IMR-90 (cell line): ENCODE measurements at regions not wholly inside any gene's neighbourhood (a gene's known extent, or its start where the extent isn't known, plus 50 kb on each side); places are given as distances from the start of the nearest gene placed in this dataset.

Experiments used
- ATAC-seq: fragments of 200-7000 bp; cut with Tn5 transposase; 2 replicates; pipeline ENCODE4 v1.9.1; 2020; ENCODE audit warnings: low read depth, mild to moderate bottlenecking, moderate library complexity
- BruUV-seq: library from RNA; stranded (reverse); fragments of 400-500 nt; replicated peaks from 2 replicates; lab custom pipeline; 2021; lab: Mats Ljungman, UMichigan
- CTCF ChIA-PET: fragments of 300-600 bp; formaldehyde crosslinking; extraction: SDS; loops from one replicate; lab custom pipeline; 2021; ENCODE audit warnings: antibody characterized with exemption; lab: Yijun Ruan, JAX
- POLR2A ChIA-PET: fragments of 300-600 bp; sonication (Branson Sonifier 250); formaldehyde crosslinking; loops from one replicate; lab custom pipeline; 2022; ENCODE audit warnings: antibody characterized with exemption; ENCODE audit not compliant: unreplicated experiment; lab: Charles Lee
- DNase-seq: peaks from one replicate; pipeline ENCODE4 v3.0.0; 2013
- H2AFZ ChIP-seq: replicated peaks from 2 replicates; pipeline ENCODE3; 2013; ENCODE audit warnings: low read length, mild to moderate bottlenecking; ENCODE audit not compliant: poor library complexity
- H2AK5ac ChIP-seq: 2 replicates; pipeline ENCODE4 v1.6.1; 2013; ENCODE audit warnings: low read depth, low read length, inconsistent platforms
- H2AK9ac ChIP-seq: replicated peaks from 2 replicates; pipeline ENCODE3; 2013; ENCODE audit warnings: mild to moderate bottlenecking, low read depth, low read length, moderate library complexity; ENCODE audit not compliant: poor library complexity
- H2BK120ac ChIP-seq: 2 replicates; pipeline ENCODE4 v1.6.1; 2013; ENCODE audit warnings: low read depth, low read length, inconsistent platforms
- H2BK15ac ChIP-seq: 3 replicates; pipeline ENCODE4 v1.6.1; 2013; ENCODE audit warnings: low read depth, low read length, inconsistent platforms
- H2BK20ac ChIP-seq: 2 replicates; pipeline ENCODE4 v1.6.1; 2013; ENCODE audit warnings: low read depth, mild to moderate bottlenecking, inconsistent platforms, low read length, moderate library complexity
- H2BK5ac ChIP-seq: 2 replicates; pipeline ENCODE4 v1.6.1; 2013; ENCODE audit warnings: mild to moderate bottlenecking, low read depth, low read length, inconsistent platforms; ENCODE audit not compliant: poor library complexity, severe bottlenecking
- H3K14ac ChIP-seq: replicated peaks from 2 replicates; pipeline ENCODE4 v1.6.1; 2013; ENCODE audit warnings: low read depth, low read length, inconsistent platforms
- H3K18ac ChIP-seq: 2 replicates; pipeline ENCODE4 v1.6.1; 2013; ENCODE audit warnings: low read depth, low read length, control low read depth
- H3K23ac ChIP-seq: 2 replicates; pipeline ENCODE4 v1.6.1; 2013; ENCODE audit warnings: low read depth, low read length, inconsistent platforms
- H3K27ac ChIP-seq: 2 replicates; pipeline ENCODE4 v1.5.1; 2013; ENCODE audit warnings: mild to moderate bottlenecking, control low read depth, low read length; ENCODE audit not compliant: insufficient read depth
- H3K27me3 ChIP-seq: 2 replicates; pipeline ENCODE4 v1.6.1; 2013; ENCODE audit warnings: low read length; ENCODE audit not compliant: control insufficient read depth, insufficient read depth
- H3K36me3 ChIP-seq: 2 replicates; pipeline ENCODE4 v1.6.1; 2013; ENCODE audit warnings: low read length, mixed read lengths; ENCODE audit not compliant: control insufficient read depth, insufficient read depth
- H3K4ac ChIP-seq: 2 replicates; pipeline ENCODE4 v1.6.1; 2013; ENCODE audit warnings: low read depth, low read length, inconsistent platforms
- H3K4me1 ChIP-seq: 2 replicates; pipeline ENCODE4 v1.6.1; 2013; ENCODE audit warnings: low read length, mixed read lengths; ENCODE audit not compliant: control insufficient read depth, insufficient read depth
- H3K4me2 ChIP-seq: 2 replicates; pipeline ENCODE4 v1.6.1; 2013; ENCODE audit warnings: low read depth, mild to moderate bottlenecking, control low read depth, low read length, moderate library complexity
- H3K4me3 ChIP-seq: 2 replicates; pipeline ENCODE4 v1.5.1; 2013; ENCODE audit warnings: low read depth, mild to moderate bottlenecking, control low read depth, low read length, moderate library complexity; ENCODE audit not compliant: insufficient read depth
- H3K56ac ChIP-seq: 2 replicates; pipeline ENCODE4 v1.6.1; 2013; ENCODE audit warnings: low read length, inconsistent platforms; ENCODE audit not compliant: insufficient read depth; ENCODE audit errors: extremely low read depth
- H3K79me1 ChIP-seq, 2 experiments: 2 replicates each; pipeline ENCODE4 v1.6.1; 2013; ENCODE audit warnings: low read length in 2 of 2, inconsistent platforms in 1 of 2, low read depth in 1 of 2
- H3K9ac ChIP-seq: 2 replicates; pipeline ENCODE4 v1.6.1; 2013; ENCODE audit warnings: low read depth, low read length, control low read depth
- H3K9me1 ChIP-seq: 2 replicates; pipeline ENCODE4 v1.6.1; 2013; ENCODE audit warnings: low read length, inconsistent platforms; ENCODE audit not compliant: insufficient read depth
- H3K9me3 ChIP-seq: 2 replicates; pipeline ENCODE4 v1.6.1; 2013; ENCODE audit warnings: low read length; ENCODE audit not compliant: control insufficient read depth, insufficient read depth
- H4K20me1 ChIP-seq: 2 replicates; pipeline ENCODE4 v1.6.1; 2013; ENCODE audit warnings: low read length, inconsistent platforms; ENCODE audit not compliant: insufficient read depth
- H4K5ac ChIP-seq: 2 replicates; pipeline ENCODE4 v1.6.1; 2013; ENCODE audit warnings: mild to moderate bottlenecking, low read depth, low read length, control low read depth
- H4K8ac ChIP-seq, 2 experiments: 2 replicates each; pipeline ENCODE4 v1.6.1; 2013; ENCODE audit warnings: low read depth in 2 of 2, low read length in 2 of 2, control low read depth in 1 of 2, inconsistent platforms in 1 of 2
- H4K91ac ChIP-seq: 2 replicates; pipeline ENCODE4 v1.6.1; 2013; ENCODE audit warnings: low read depth, low read length, inconsistent platforms; ENCODE audit not compliant: insufficient read depth
- CEBPB ChIP-seq: IDR thresholded peaks from 2 replicates; pipeline ENCODE4 v1.6.1; 2012; ENCODE audit warnings: low read depth, low read length, improper control_type of control experiment
- CHD1 ChIP-seq: IDR thresholded peaks from 2 replicates; pipeline ENCODE4 v1.6.1; 2012; ENCODE audit warnings: low read depth, low read length, improper control_type of control experiment
- MAFK ChIP-seq: IDR thresholded peaks from 2 replicates; pipeline ENCODE4 v1.6.1; 2012; ENCODE audit warnings: low read depth, low read length, improper control_type of control experiment
- NFE2L2 ChIP-seq: fragments of 150-350 bp; IDR thresholded peaks from 2 replicates; pipeline ENCODE4 v1.6.1; 2016; ENCODE audit warnings: low read depth, mild to moderate bottlenecking, low read length
- RAD21 ChIP-seq: IDR thresholded peaks from 2 replicates; pipeline ENCODE4 v1.6.1; 2012; ENCODE audit warnings: low read length, improper control_type of control experiment
- WGBS, 2 experiments: methylation state at CpG; one replicate each; pipeline versions ENCODE4 v1.1.5 to v1.1.7; 2013; ENCODE audit warnings: missing lambda C conversion rate in 2 of 2; ENCODE audit not compliant: insufficient read length in 1 of 2; ENCODE audit errors: extremely low coverage in 2 of 2; 5-methylcytosine and 5-hydroxymethylcytosine counted together
- dilution Hi-C: fragments of 300-500 bp; cut with HindIII; formaldehyde crosslinking; loops from one replicate; pipeline ENCODE4 v1.14.3; 2018; ENCODE audit warnings: low sequenced_read_pairs; ENCODE audit not compliant: unreplicated experiment
- in situ Hi-C: fragments of 300-500 bp; cut with MboI; formaldehyde crosslinking; loops from 3 replicates; pipeline ENCODE4 v1.14.3; 2019; ENCODE audit warnings: low sequenced_read_pairs, inconsistent platforms, mixed read lengths
- intact Hi-C: fragments of 100-400 bp; cut with micrococcal nuclease; formaldehyde crosslinking; loops from 2 replicates; pipeline ENCODE4 v1.10.0; 2022
- TF ChIP-seq, protein P1 (sequence below): conservative IDR thresholded peaks from 2 replicates; pipeline ENCODE4 v1.5.1; 2012; ENCODE audit warnings: mild to moderate bottlenecking, low read depth, low read length, improper control_type of control experiment

DNA sequence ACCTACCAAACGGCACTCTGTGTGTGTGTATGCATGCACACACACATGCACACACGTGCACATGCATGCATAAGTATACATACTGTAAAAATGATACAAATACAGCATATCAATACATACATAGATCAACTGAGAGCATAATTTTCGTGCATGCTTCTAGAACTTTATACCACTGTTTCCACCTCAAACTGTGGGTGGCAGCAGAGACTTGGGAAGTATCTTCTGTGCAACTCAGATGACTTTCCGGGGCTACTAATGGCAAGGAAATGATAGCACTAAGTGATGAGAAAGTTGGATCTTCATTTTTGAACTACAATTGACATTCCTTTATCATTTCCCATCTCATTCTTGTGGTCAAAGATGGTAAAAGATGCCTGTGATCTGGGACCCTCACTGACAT, 570.7 kb downstream of the REEP3 start:
- Histone ChIP-seq H2AK5ac (no peak overlapping the region), H3K79me1 (no peaks in the 10 kb centered on the region), H3K9me1 (no peaks in the 10 kb centered on the region), H2BK20ac (no peak overlapping the region), H3K27ac (no peak overlapping the region), H3K23ac (no peak overlapping the region), H3K56ac (no peak overlapping the region), H3K4me1 (no peaks in the 10 kb centered on the region), H3K14ac (no peak overlapping the region), H4K91ac (no peak overlapping the region), H4K5ac (no peak overlapping the region), H3K9ac (no peak overlapping the region), H3K36me3 (no peaks in the 10 kb centered on the region), H3K18ac (no peak overlapping the region), H2BK15ac (no peak overlapping the region), H3K4me3 (no peak overlapping the region), H4K8ac (no peak overlapping the region), H2AFZ (no peak overlapping the region), H3K9me3 (no peaks in the 10 kb centered on the region), H3K4me2 (no peak overlapping the region), H4K20me1 (no peaks in the 10 kb centered on the region), H2AK9ac (no peak overlapping the region), H2BK120ac (no peak overlapping the region), H3K27me3 (no peaks in the 10 kb centered on the region), H3K4ac (no peak overlapping the region), H2BK5ac (no peak overlapping the region)
- no TSS peak for BruUV-seq
- in situ Hi-C loops: no loop called here
- ATAC-seq (no peak), DNase-seq (no peak)
- WGBS, 2 experiments: no CpG with 5 or more reads among the region's 4 CpGs
- dilution Hi-C loops: no loop called here
- ChIA-PET CTCF (no interaction called here), POLR2A (no interaction called here)
- intact Hi-C loops: no loop called here
- peak; percentile 37 for TF ChIP-seq RAD21
- TF ChIP-seq NFE2L2: no peak
- TF ChIP-seq CHD1: no peak
- no peak for TF ChIP-seq MAFK
- TF ChIP-seq CEBPB: no peak
- TF ChIP-seq, protein P1, sequence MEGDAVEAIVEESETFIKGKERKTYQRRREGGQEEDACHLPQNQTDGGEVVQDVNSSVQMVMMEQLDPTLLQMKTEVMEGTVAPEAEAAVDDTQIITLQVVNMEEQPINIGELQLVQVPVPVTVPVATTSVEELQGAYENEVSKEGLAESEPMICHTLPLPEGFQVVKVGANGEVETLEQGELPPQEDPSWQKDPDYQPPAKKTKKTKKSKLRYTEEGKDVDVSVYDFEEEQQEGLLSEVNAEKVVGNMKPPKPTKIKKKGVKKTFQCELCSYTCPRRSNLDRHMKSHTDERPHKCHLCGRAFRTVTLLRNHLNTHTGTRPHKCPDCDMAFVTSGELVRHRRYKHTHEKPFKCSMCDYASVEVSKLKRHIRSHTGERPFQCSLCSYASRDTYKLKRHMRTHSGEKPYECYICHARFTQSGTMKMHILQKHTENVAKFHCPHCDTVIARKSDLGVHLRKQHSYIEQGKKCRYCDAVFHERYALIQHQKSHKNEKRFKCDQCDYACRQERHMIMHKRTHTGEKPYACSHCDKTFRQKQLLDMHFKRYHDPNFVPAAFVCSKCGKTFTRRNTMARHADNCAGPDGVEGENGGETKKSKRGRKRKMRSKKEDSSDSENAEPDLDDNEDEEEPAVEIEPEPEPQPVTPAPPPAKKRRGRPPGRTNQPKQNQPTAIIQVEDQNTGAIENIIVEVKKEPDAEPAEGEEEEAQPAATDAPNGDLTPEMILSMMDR: peak; percentile 18; the same call in 1 of the 2 replicates
